ENCODE measurements at regions not wholly inside any gene's neighbourhood (a gene's known extent, or its start where the extent isn't known, plus 50 kb on each side); places are given as distances from the start of the nearest gene placed in this dataset.

DNA sequence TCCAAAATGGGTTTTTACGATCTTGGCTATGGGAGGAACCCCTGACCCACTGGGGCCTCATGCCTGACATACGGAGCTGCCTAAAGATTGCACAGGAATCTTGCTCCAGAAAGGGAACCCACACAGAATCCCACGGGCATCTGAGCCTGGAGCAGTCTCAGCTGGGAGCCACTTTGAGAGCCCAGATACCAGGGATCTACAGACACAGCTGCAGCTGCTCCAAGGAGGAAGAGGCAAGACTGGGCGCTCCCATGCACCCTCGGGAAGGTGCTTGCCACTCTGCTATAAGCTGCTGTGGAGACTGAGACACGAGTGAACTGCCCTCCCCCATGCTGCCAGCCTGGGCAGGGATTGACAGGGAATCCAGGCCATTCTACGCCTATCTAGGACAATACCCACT is 202.5 kb downstream of the REEP3 start:
- Histone ChIP-seq H3K27me3 (ENCODE audit: insufficient read depth, insufficient read length) (no peaks in the 10 kb centered on the region), H3K9ac (ENCODE audit: insufficient read length, low read depth) (no peak overlapping the region), H3K4me1 (ENCODE audit: insufficient read depth, insufficient read length) (no peaks in the 10 kb centered on the region), H3K4me3 (ENCODE audit: insufficient read length, low read depth) (no peak overlapping the region), H3K36me3 (ENCODE audit: insufficient read depth, insufficient read length, low read length) (no peaks in the 10 kb centered on the region), H3K9me3 (ENCODE audit: insufficient read depth, low read length) (no peaks in the 10 kb centered on the region)
- TF ChIP-seq YY1 (IDR thresholded peaks at IDR 0.05; ENCODE audit: insufficient read depth, insufficient read length) (no peak), SUZ12 (IDR thresholded peaks at IDR 0.05; ENCODE audit: extremely low read depth, insufficient read depth, insufficient read length) (no peak), ZNF274 (IDR thresholded peaks at IDR 0.05; ENCODE audit: low read depth, low read length) (no peak)
- DNase-seq (ENCODE audit: low read depth, low spot score): no peak

DNA sequence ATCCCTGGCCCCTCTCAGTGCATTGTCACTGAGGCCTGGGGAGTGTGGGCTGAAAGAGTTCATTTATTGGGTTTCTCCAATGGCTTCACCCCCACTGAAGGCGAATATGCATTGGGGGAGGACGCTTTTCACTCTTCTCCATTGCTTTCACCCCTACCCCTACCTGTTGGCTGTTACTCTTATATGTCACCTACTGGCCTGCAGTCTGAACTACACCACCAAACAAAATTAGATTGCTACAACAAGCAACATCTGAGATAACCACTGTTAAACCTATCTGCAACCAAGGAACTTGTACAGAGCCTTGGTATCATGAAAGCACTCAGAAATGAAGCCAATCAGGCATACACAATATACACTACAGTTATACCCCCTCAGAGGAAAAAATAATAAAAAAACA is 203.7 kb downstream of the REEP3 start:
- Histone ChIP-seq H3K4me3 (ENCODE audit: insufficient read length, low read depth) (no peak overlapping the region), H3K27me3 (ENCODE audit: insufficient read depth, insufficient read length) (no peaks in the 10 kb centered on the region), H3K36me3 (ENCODE audit: insufficient read depth, insufficient read length, low read length) (no peaks in the 10 kb centered on the region), H3K4me1 (ENCODE audit: insufficient read depth, insufficient read length) (no peaks in the 10 kb centered on the region), H3K9me3 (ENCODE audit: insufficient read depth, low read length) (no peaks in the 10 kb centered on the region), H3K9ac (ENCODE audit: insufficient read length, low read depth) (no peak overlapping the region)
- no peak for DNase-seq (ENCODE audit: low read depth, low spot score)
- TF ChIP-seq YY1 (IDR thresholded peaks at IDR 0.05; ENCODE audit: insufficient read depth, insufficient read length) (no peak), ZNF274 (IDR thresholded peaks at IDR 0.05; ENCODE audit: low read depth, low read length) (no peak), SUZ12 (IDR thresholded peaks at IDR 0.05; ENCODE audit: extremely low read depth, insufficient read depth, insufficient read length) (no peak)

DNA sequence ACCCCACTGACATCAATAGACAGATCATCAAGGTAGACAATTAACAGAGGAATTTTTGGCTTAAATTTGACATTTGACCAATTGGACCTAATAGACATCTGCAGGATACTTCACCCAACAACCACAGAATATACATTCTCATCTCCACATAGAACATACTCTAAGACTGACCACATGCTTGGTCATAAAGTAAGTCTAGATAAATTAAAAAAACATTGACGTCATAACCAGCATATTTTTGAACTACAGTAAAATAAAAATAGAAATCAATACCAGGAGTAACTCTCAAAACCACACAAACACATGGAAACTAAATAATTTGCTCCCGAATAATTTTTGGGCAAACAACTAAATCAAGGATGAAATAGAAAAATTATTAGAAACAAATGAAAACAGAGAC is 205.7 kb downstream of the REEP3 start:
- no peak for TF ChIP-seq YY1 (IDR thresholded peaks at IDR 0.05; ENCODE audit: insufficient read depth, insufficient read length)
- Histone ChIP-seq H3K36me3 (ENCODE audit: insufficient read depth, insufficient read length, low read length) (no peaks in the 10 kb centered on the region), H3K4me1 (ENCODE audit: insufficient read depth, insufficient read length) (no peaks in the 10 kb centered on the region), H3K9ac (ENCODE audit: insufficient read length, low read depth) (no peak overlapping the region), H3K27me3 (ENCODE audit: insufficient read depth, insufficient read length) (no peaks in the 10 kb centered on the region), H3K9me3 (ENCODE audit: insufficient read depth, low read length) (no peaks in the 10 kb centered on the region), H3K4me3 (ENCODE audit: insufficient read length, low read depth) (no peak overlapping the region)
- no peak for DNase-seq (ENCODE audit: low read depth, low spot score)

DNA sequence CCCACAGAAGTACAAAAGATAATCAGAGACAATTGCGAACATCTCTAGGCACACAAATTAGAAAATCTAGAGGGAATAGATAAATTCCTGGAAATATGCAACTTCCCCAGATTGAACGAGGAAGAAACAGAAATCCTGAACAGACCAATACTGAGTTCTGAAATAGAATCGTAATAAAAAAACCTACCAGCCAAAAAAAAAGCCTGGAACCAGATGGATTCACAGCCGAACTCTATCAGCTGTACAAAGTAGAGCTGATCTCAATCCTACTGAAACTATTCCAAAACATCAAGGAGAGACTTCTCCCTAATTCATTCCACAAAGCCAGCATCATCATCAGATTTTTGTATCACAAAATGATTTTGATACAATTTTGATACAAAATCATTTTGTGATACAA is 206.4 kb downstream of the REEP3 start:
- TF ChIP-seq ZNF274 (IDR thresholded peaks at IDR 0.05; ENCODE audit: low read depth, low read length): no peak
- TF ChIP-seq SUZ12 (IDR thresholded peaks at IDR 0.05; ENCODE audit: extremely low read depth, insufficient read depth, insufficient read length): no peak
- TF ChIP-seq YY1 (IDR thresholded peaks at IDR 0.05; ENCODE audit: insufficient read depth, insufficient read length): no peak
- H3K36me3 ChIP-seq (ENCODE audit: insufficient read depth, insufficient read length, low read length): no peaks in the 10 kb centered on the region

DNA sequence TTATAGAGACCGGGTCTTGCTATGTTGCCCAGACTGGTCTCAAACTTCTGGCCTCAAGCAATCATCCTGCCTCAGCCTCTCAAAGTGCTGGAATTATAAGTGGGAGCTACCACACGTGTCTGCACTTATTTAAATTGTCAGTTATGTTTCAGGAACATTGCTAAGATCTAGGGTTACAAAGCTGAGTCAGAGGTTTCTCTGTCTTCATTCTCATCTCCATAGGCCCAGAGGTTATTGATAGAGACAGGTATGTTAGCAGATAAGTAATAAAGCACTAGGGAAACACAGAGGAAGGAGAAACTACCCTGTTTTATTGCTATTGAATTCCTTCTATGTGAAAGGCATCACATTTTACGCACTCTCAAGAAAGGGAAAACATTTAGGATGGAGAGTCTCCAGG is 214.1 kb downstream of the REEP3 start:
- DNase-seq (ENCODE audit: low read depth, low spot score): no peak
- no peak for TF ChIP-seq ZNF274 (IDR thresholded peaks at IDR 0.05; ENCODE audit: low read depth, low read length)
- no peak for TF ChIP-seq YY1 (IDR thresholded peaks at IDR 0.05; ENCODE audit: insufficient read depth, insufficient read length)
- TF ChIP-seq SUZ12 (IDR thresholded peaks at IDR 0.05; ENCODE audit: extremely low read depth, insufficient read depth, insufficient read length): no peak
- Histone ChIP-seq H3K4me3 (ENCODE audit: insufficient read length, low read depth) (no peak overlapping the region), H3K36me3 (ENCODE audit: insufficient read depth, insufficient read length, low read length) (no peaks in the 10 kb centered on the region), H3K9ac (ENCODE audit: insufficient read length, low read depth) (no peak overlapping the region), H3K4me1 (ENCODE audit: insufficient read depth, insufficient read length) (no peaks in the 10 kb centered on the region), H3K9me3 (ENCODE audit: insufficient read depth, low read length) (no peaks in the 10 kb centered on the region), H3K27me3 (ENCODE audit: insufficient read depth, insufficient read length) (no peaks in the 10 kb centered on the region)

More for the DNA sequence above, 206.4 kb downstream of the REEP3 start:
- H3K9me3 ChIP-seq (ENCODE audit: insufficient read depth, low read length): no peaks in the 10 kb centered on the region
- no peaks in the 10 kb centered on the region for H3K4me1 ChIP-seq (ENCODE audit: insufficient read depth, insufficient read length)
- no peak for DNase-seq (ENCODE audit: low read depth, low spot score)
- no peak overlapping the region for H3K4me3 ChIP-seq (ENCODE audit: insufficient read length, low read depth)
- H3K9ac ChIP-seq (ENCODE audit: insufficient read length, low read depth): no peak overlapping the region
- H3K27me3 ChIP-seq (ENCODE audit: insufficient read depth, insufficient read length): no peaks in the 10 kb centered on the region

DNA sequence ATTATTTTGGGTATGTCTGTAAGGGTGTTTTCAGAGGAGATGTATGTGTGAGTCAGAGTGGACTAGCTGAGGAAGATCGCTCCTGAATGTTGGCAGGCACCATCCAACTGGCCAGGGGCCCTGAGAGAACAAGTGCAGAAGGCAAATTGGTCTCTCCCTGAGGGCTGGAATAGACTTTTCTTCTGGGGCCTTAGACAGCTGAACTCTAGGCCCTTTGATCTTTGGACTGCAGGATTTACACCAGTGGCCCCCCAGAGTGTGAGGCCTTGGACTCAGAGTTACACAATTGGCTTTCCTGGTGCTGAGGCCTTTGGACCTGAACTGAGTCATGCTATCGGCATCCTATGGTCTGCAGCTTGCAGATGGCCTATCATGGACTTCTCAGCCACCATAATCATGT is 217.2 kb downstream of the REEP3 start:
- H3K27me3 ChIP-seq (ENCODE audit: insufficient read depth, insufficient read length): no peaks in the 10 kb centered on the region
- H3K9ac ChIP-seq (ENCODE audit: insufficient read length, low read depth): no peak overlapping the region
- no peaks in the 10 kb centered on the region for H3K4me1 ChIP-seq (ENCODE audit: insufficient read depth, insufficient read length)
- no peak for TF ChIP-seq ZNF274 (IDR thresholded peaks at IDR 0.05; ENCODE audit: low read depth, low read length)
- TF ChIP-seq YY1 (IDR thresholded peaks at IDR 0.05; ENCODE audit: insufficient read depth, insufficient read length): no peak
- no peak for TF ChIP-seq SUZ12 (IDR thresholded peaks at IDR 0.05; ENCODE audit: extremely low read depth, insufficient read depth, insufficient read length)
- H3K4me3 ChIP-seq (ENCODE audit: insufficient read length, low read depth): no peak overlapping the region
- DNase-seq (ENCODE audit: low read depth, low spot score): no peak
- H3K9me3 ChIP-seq (ENCODE audit: insufficient read depth, low read length): no peaks in the 10 kb centered on the region
- H3K36me3 ChIP-seq (ENCODE audit: insufficient read depth, insufficient read length, low read length): no peaks in the 10 kb centered on the region

DNA sequence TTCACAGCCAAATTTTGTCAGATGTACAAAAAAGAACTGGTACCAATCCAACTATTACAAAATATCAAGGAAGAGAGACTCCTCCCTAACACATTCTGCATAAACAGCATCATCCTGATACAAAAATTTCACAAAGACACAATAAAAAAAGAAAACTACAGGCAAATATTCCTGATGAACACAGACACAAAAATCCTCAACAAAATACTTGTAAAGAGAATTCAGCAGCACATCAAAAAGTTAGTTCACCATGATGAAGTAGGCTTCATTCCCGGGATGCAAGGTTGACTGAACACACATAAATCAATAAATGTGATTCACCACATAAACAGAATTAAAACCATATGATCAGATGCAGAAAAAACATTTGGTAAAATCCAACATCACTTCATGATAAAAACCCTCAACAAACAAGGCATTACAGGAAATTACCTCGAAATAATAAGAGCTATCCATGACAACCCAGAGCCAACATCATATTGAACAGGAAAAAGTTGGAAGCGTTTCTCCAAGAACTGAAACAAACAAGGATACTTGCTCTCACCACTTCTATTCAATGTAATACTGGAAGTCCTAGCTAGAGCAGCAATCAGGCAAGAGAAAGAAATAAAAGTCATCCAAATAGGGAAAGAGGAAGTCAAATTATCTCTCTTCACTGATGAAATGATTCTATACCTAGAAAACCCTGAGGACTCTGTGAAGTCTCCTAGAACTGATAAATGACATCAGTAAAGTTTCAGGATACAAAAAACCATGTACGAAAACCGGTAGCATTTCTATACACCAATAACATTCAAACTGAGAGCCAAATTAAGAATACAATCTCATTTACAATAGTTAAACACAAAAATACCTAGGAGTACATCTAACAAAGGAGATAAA is 223.1 kb downstream of the REEP3 start:
- Histone ChIP-seq H3K27me3 (ENCODE audit: insufficient read depth, insufficient read length) (no peaks in the 10 kb centered on the region), H3K9ac (ENCODE audit: insufficient read length, low read depth) (no peak overlapping the region), H3K4me3 (ENCODE audit: insufficient read length, low read depth) (no peak overlapping the region), H3K36me3 (ENCODE audit: insufficient read depth, insufficient read length, low read length) (no peaks in the 10 kb centered on the region), H3K4me1 (ENCODE audit: insufficient read depth, insufficient read length) (no peaks in the 10 kb centered on the region), H3K9me3 (ENCODE audit: insufficient read depth, low read length) (no peaks in the 10 kb centered on the region)
- TF ChIP-seq ZNF274 (IDR thresholded peaks at IDR 0.05; ENCODE audit: low read depth, low read length) (no peak), SUZ12 (IDR thresholded peaks at IDR 0.05; ENCODE audit: extremely low read depth, insufficient read depth, insufficient read length) (no peak), YY1 (IDR thresholded peaks at IDR 0.05; ENCODE audit: insufficient read depth, insufficient read length) (no peak)
- no peak for DNase-seq (ENCODE audit: low read depth, low spot score)

All from NT2/D1 (cell line).